SHP77 (cell line): ENCODE measurements at regions not wholly inside any gene's neighbourhood (a gene's known extent, or its start where the extent isn't known, plus 50 kb on each side); places are given as distances from the start of the nearest gene placed in this dataset.
"Not testable (repeated sequence)": the region's sequence is repeated elsewhere in the genome, so short reads cannot be mapped to it uniquely, and the experiment has no call there.

Source experiments
- DNase-seq, 2 experiments: peaks; one replicate each; lab custom pipeline; 2025; lab: John Stamatoyannopoulos, UW

GRCh38 chrX:150125045-150125444, 186.8 kb upstream of the EOLA2 start:
- not testable (repeated sequence) for DNase-seq

- no peak for DNase-seq
Observed at GRCh38 chrX:150127216-150127615, 188.9 kb upstream of the EOLA2 start.

- no peak for DNase-seq
Observed at GRCh38 chrX:150143721-150144440, 205.6 kb upstream of the EOLA2 start.

GRCh38 chrX:150146271-150146896, 208.1 kb upstream of the EOLA2 start:
- DNase-seq = no peak

GRCh38 chrX:150148749-150149672, 210.7 kb upstream of the EOLA2 start:
- DNase-seq = no peak

- no peak for DNase-seq
Observed at GRCh38 chrX:150150076-150150779, 211.9 kb upstream of the EOLA2 start.

GRCh38 chrX:150150780-150151125, 212.4 kb upstream of the MAMLD1 start:
- no peak for DNase-seq

- DNase-seq = no peak
Observed at GRCh38 chrX:150152036-150152435, 211.1 kb upstream of the MAMLD1 start.

- DNase-seq = no peak
Observed at GRCh38 chrX:150152546-150152945, 210.6 kb upstream of the MAMLD1 start.

GRCh38 chrX:150155436-150156035, 207.6 kb upstream of the MAMLD1 start:
- no peak for DNase-seq

- no peak for DNase-seq
Observed at GRCh38 chrX:150156615-150157014, 206.5 kb upstream of the MAMLD1 start.

GRCh38 chrX:150157291-150157690, 205.8 kb upstream of the MAMLD1 start:
- no peak for DNase-seq

- no peak for DNase-seq
Observed at GRCh38 chrX:150158554-150159332, 204.4 kb upstream of the MAMLD1 start.

- DNase-seq = no peak
Observed at GRCh38 chrX:150159537-150159936, 203.6 kb upstream of the MAMLD1 start.

GRCh38 chrX:150160656-150161055, 202.5 kb upstream of the MAMLD1 start:
- no peak for DNase-seq

- no peak for DNase-seq
Observed at GRCh38 chrX:150161193-150161592, 201.9 kb upstream of the MAMLD1 start.

GRCh38 chrX:150162141-150162540, 201.0 kb upstream of the MAMLD1 start:
- no peak for DNase-seq

GRCh38 chrX:150163221-150163930, 199.7 kb upstream of the MAMLD1 start:
- no peak for DNase-seq

GRCh38 chrX:150163956-150164726, 199.0 kb upstream of the MAMLD1 start:
- no peak for DNase-seq
